Heart left ventricle (tissue), 16 donors: ENCODE measurements at regions not wholly inside any gene's neighbourhood (a gene's known extent, or its start where the extent isn't known, plus 50 kb on each side); places are given as distances from the start of the nearest gene placed in this dataset.

Experiments
- ATAC-seq, 4 donors: fragments of 200-7000 bp; cut with Tn5 transposase; one replicate each; pipeline ENCODE4 v1.9.1; 2020 to 2022; ENCODE audit warnings: moderate library complexity in 4 of 4, mild to moderate bottlenecking in 3 of 4, moderate number of reproducible peaks in 1 of 4
- DNase-seq, 5 donors: peaks; one replicate each; pipeline ENCODE4 v3.0.0-alpha.2; 2020
- H3K27ac ChIP-seq, 12 donors: fragments of 200-600 bp; sonication (generic) in 4 of 12; one replicate each; pipeline versions ENCODE4 v1.5.0 to v1.8.0; 2016 to 2022; ENCODE audit warnings: mild to moderate bottlenecking in 2 of 12
- H3K27me3 ChIP-seq, 9 donors: fragments of 200-600 bp; sonication (generic) in 2 of 9; one replicate each; pipeline versions ENCODE4 v1.5.1 to v1.8.0; 2016 to 2022; ENCODE audit warnings: mild to moderate bottlenecking in 3 of 9
- H3K36me3 ChIP-seq, 9 donors: fragments of 200-600 bp; sonication (generic) in 2 of 9; one replicate each; pipeline versions ENCODE4 v1.5.0 to v1.8.0; 2018 to 2022; ENCODE audit warnings: mild to moderate bottlenecking in 2 of 9
- H3K4me1 ChIP-seq, 12 donors: fragments of 200-600 bp; sonication (generic) in 4 of 12; one replicate each; pipeline versions ENCODE4 v1.5.0 to v1.8.0; 2016 to 2022; ENCODE audit warnings: mild to moderate bottlenecking in 3 of 12
- H3K4me3 ChIP-seq, 12 donors: fragments of 200-600 bp; sonication (generic) in 4 of 12; one replicate each; pipeline versions ENCODE4 v1.5.0 to v1.8.0; 2017 to 2022; ENCODE audit warnings: mild to moderate bottlenecking in 9 of 12, moderate library complexity in 4 of 12
- H3K9me3 ChIP-seq, 12 donors: fragments of 200-600 bp; sonication (generic) in 4 of 12; one replicate each; pipeline versions ENCODE4 v1.5.0 to v1.8.0; 2016 to 2022; ENCODE audit warnings: mild to moderate bottlenecking in 1 of 12
- CTCF ChIP-seq, 12 donors: fragments of 200-600 bp; sonication (generic) in 4 of 12; IDR thresholded peaks; one replicate each; pipeline versions ENCODE4 v1.5.0 to v1.8.0; 2018 to 2022; ENCODE audit warnings: antibody characterized with exemption in 12 of 12, mild to moderate bottlenecking in 5 of 12
- POLR2A ChIP-seq, 2 donors: fragments of 450-650 bp; IDR thresholded peaks; one replicate each; pipeline ENCODE4 v1.6.1; 2017; ENCODE audit warnings: antibody characterized with exemption in 2 of 2, mild to moderate bottlenecking in 2 of 2, moderate library complexity in 2 of 2
- WGBS, 4 donors: extraction: QIAGEN DNeasy Blood & Tissue Kit in 2 of 4; methylation state at CpG; one replicate each; pipeline versions ENCODE4 v1.1.5 to v1.1.7; 2013 to 2018; 5-methylcytosine and 5-hydroxymethylcytosine counted together
- intact Hi-C, 10 donors: fragments of 100-400 bp; cut with DNase I; formaldehyde crosslinking; loops; one replicate each; pipeline versions ENCODE4 v1.11.1 to v1.14.2; 2022
- donor health status: ischemic (EF 13 %, LVEDD 7.1; RV severe dilation, severe dysfunction).
- donor health status: healthy with polysubstance abuse.
- donor health status: DM: no; HTN: yes; CAD: no.
- donor health status: DM: no; HTN: no; CAD: no.
- donor health status: ischemic (EF 25% LVEDD 6.9; RV normal size, moderate dysfunction).
- donor health status: ischemic (EF 25% LVEDD 5.7; RV mildly dilated, moderate dysfunction).
- donor health status: healthy.
- donor health status: DM: yes; HTN: yes; CAD: no.
- donor health status: ischemic (EF 35%, LVEDD 5.7; RV mildly dilated, moderate dysfunction).
- donor health status: nonischemic (EF 11% LVEDD 7.7; RV severe dilation, severe dysfunction).
- donor health status: DM: yes; HTN: yes; CAD: no.
- donor health status: PGD.
- donor health status: ischemic (EF 29% LVEDD 5.4; RV normal size, mild dysfunction).
- donor health status: nonischemic (EF 23%, LVEDD 6.1; RV moderate dilation, normal function).

GRCh38 chr15:67953299-67953698, 100.8 kb upstream of the PIAS1 start:
- DNase-seq (no peak), ATAC-seq (no peak)
- Histone ChIP-seq H3K9me3 (no peaks in the 10 kb centered on the region), H3K27me3 (no peaks in the 10 kb centered on the region), H3K4me1 (peaks cover 0 to 10% (median 4%) of the 10 kb centered on the region in 12 donors), H3K4me3 (no peak overlapping the region), H3K27ac (no peak overlapping the region), H3K36me3 (no peaks in the 10 kb centered on the region)
- 82 to 92% (median 90%) methylated on average over 2 of the region's 2 CpGs for WGBS, 4 donors
- intact Hi-C loops, result no loop called here
- TF ChIP-seq POLR2A (IDR thresholded peaks at IDR 0.05), result no peak
- no peak for TF ChIP-seq CTCF (IDR thresholded peaks at IDR 0.05)

GRCh38 chr15:67955252-67955651, 98.9 kb upstream of the PIAS1 start:
- peak in 1 of 4 donors; percentile 23 for ATAC-seq
- intact Hi-C loops, result loop anchor here in 1 of 10 donors (2.0 kb wide), 1 partner anchor 70 kb away; no protein-coding TSS in a partner anchor
- H3K9me3 ChIP-seq, result no peaks in the 10 kb centered on the region
- H3K4me3 ChIP-seq, result no peak overlapping the region
- H3K4me1 ChIP-seq, result peaks cover 0 to 10% (median 4%) of the 10 kb centered on the region in 12 donors
- no peaks in the 10 kb centered on the region for H3K36me3 ChIP-seq
- peak overlapping the region in 5 of 12 donors; percentile 3 to 59 (median 32) for H3K27ac ChIP-seq
- H3K27me3 ChIP-seq, result no peaks in the 10 kb centered on the region
- WGBS, 4 donors, result 74 to 81% (median 77%) methylated on average over 6 of the region's 6 CpGs
- TF ChIP-seq CTCF (IDR thresholded peaks at IDR 0.05), result no peak
- no peak for TF ChIP-seq POLR2A (IDR thresholded peaks at IDR 0.05)
- DNase-seq, result no peak

- Histone ChIP-seq H3K27ac (peak overlapping the region in 3 of 12 donors; percentile 9 to 22 (median 9)), H3K9me3 (no peaks in the 10 kb centered on the region), H3K4me1 (peaks cover 0 to 10% (median 4%) of the 10 kb centered on the region in 12 donors), H3K27me3 (no peaks in the 10 kb centered on the region), H3K4me3 (no peak overlapping the region), H3K36me3 (no peaks in the 10 kb centered on the region)
- ATAC-seq (peak; percentile 41 to 66 (median 56)), DNase-seq (no peak)
- WGBS, 4 donors, result 40 to 72% (median 59%) methylated on average over 2 of the region's 2 CpGs
- intact Hi-C loops, result no loop called here
- TF ChIP-seq CTCF (IDR thresholded peaks at IDR 0.05) (no peak), POLR2A (IDR thresholded peaks at IDR 0.05) (no peak)
Measured at GRCh38 chr15:67957435-67958132, 96.5 kb upstream of the PIAS1 start.

GRCh38 chr15:67967871-67968431, 86.2 kb upstream of the PIAS1 start:
- Histone ChIP-seq H3K4me1 (peaks cover 0 to 15% (median 5%) of the 10 kb centered on the region in 12 donors), H3K36me3 (no peaks in the 10 kb centered on the region), H3K27ac (peak overlapping the region in 3 of 12 donors; percentile 19 to 61 (median 47)), H3K27me3 (no peaks in the 10 kb centered on the region), H3K9me3 (no peaks in the 10 kb centered on the region), H3K4me3 (peak overlapping the region in 10 of 12 donors; percentile 34 to 56 (median 47))
- DNase-seq (peak; percentile 76 to 89 (median 84)), ATAC-seq (peak; percentile 82 to 98 (median 95))
- intact Hi-C loops, result no loop called here
- no peak for TF ChIP-seq CTCF (IDR thresholded peaks at IDR 0.05)
- no peak for TF ChIP-seq POLR2A (IDR thresholded peaks at IDR 0.05)
- WGBS, 4 donors, result 0 to 8% (median 6%) methylated on average over 26 to 30 of the region's 30 CpGs
